ENCODE measurements at regions not wholly inside any gene's neighbourhood (a gene's known extent, or its start where the extent isn't known, plus 50 kb on each side); places are given as distances from the start of the nearest gene placed in this dataset.

DNA sequence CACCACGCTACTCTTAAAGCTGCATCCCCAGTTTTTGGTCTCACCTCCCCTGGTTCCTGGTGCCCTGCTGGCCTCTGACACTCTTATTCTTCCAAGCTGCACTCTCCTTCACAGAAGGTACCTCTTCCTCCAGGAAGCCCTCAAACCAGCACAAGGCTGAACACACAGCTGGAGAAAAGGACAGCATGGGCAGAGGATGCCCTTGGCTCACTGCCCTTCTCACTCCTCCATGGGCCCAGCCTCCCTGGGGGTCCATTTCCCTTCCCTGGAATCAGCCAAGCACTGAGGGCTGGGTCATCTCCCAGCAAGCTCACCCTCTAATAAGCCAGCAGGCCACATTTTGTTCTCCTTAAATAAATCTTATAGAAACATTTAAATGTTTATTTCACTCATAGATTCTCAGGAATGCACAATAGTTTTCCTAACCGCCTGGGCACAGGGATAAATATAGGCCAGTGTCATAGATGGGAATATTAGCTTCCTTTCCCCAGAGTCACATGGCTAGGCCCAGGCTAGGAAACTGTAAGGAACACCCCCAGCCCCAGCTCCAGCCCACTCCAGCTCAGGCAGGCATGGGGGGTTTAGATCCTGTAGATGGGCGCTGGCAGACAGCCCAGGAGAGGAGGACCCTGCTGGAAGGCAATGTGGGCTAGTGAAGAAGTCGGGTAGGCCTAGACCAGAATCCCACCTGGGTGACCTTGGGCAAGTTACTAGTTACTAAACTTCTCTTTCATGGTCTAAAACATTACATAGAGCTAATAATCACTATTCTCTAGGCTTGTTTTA is 51.5 kb downstream of the IRAG1 start:
- TF ChIP-seq, protein P1, sequence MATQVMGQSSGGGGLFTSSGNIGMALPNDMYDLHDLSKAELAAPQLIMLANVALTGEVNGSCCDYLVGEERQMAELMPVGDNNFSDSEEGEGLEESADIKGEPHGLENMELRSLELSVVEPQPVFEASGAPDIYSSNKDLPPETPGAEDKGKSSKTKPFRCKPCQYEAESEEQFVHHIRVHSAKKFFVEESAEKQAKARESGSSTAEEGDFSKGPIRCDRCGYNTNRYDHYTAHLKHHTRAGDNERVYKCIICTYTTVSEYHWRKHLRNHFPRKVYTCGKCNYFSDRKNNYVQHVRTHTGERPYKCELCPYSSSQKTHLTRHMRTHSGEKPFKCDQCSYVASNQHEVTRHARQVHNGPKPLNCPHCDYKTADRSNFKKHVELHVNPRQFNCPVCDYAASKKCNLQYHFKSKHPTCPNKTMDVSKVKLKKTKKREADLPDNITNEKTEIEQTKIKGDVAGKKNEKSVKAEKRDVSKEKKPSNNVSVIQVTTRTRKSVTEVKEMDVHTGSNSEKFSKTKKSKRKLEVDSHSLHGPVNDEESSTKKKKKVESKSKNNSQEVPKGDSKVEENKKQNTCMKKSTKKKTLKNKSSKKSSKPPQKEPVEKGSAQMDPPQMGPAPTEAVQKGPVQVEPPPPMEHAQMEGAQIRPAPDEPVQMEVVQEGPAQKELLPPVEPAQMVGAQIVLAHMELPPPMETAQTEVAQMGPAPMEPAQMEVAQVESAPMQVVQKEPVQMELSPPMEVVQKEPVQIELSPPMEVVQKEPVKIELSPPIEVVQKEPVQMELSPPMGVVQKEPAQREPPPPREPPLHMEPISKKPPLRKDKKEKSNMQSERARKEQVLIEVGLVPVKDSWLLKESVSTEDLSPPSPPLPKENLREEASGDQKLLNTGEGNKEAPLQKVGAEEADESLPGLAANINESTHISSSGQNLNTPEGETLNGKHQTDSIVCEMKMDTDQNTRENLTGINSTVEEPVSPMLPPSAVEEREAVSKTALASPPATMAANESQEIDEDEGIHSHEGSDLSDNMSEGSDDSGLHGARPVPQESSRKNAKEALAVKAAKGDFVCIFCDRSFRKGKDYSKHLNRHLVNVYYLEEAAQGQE (IDR thresholded peaks at IDR 0.05; ENCODE audit: insufficient read depth in 1 of 2, low read depth in 2 of 2, low read length in 2 of 2), result no peak
- TF ChIP-seq FOXP2 (optimal IDR thresholded peaks at IDR 0.05; ENCODE audit: borderline replicate concordance, extremely low read depth, extremely low read length, insufficient read depth) (no peak), TAF1 (IDR thresholded peaks at IDR 0.05; ENCODE audit: borderline replicate concordance, insufficient read depth, low read length) (no peak), SIN3A (IDR thresholded peaks at IDR 0.05; ENCODE audit: borderline replicate concordance, insufficient read depth, low read length) (no peak), POLR2AphosphoS5 (IDR thresholded peaks at IDR 0.05; ENCODE audit: low read depth, low read length) (no peak)

DNA sequence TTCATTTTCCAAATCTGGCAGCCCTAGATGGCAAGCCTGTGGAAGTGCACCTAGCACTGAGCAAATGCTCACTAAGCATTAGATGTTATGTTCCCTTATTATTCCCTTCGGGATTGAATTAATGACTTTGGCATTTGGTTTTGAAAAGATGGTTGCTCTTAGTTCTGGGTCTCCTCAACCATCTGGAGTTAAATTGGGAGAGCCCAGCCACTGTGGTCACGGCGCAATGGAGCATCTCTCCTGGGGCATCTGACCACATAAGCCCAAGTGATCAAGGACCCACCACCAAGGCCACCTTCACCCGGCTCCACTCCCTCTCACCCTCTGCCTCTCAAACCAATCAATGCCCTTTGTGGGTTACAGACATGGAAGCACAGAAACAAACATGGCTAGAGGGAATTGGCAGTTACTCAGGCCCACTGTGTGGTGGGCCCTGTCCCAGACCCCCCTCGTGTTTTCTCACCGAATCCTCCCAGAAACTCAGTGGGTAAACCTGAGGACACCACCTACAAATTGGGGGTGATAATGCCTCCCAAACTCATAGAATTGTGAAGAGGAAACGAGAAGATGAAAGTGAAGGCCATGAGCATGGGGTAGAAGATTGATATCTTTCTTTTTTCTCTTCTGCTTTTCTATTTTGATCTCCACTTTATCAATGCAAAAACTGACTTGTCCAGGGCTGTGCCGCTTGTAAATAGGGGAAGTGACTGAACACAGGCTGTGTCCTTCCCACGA is 52.2 kb downstream of the IRAG1 start:
- TF ChIP-seq, protein P1 (IDR thresholded peaks at IDR 0.05; ENCODE audit: insufficient read depth in 1 of 2, low read depth in 2 of 2, low read length in 2 of 2), result no peak
- no peak for TF ChIP-seq SIN3A (IDR thresholded peaks at IDR 0.05; ENCODE audit: borderline replicate concordance, insufficient read depth, low read length)
- TF ChIP-seq FOXP2 (optimal IDR thresholded peaks at IDR 0.05; ENCODE audit: borderline replicate concordance, extremely low read depth, extremely low read length, insufficient read depth), result no peak
- TF ChIP-seq TAF1 (IDR thresholded peaks at IDR 0.05; ENCODE audit: borderline replicate concordance, insufficient read depth, low read length), result no peak
- TF ChIP-seq POLR2AphosphoS5 (IDR thresholded peaks at IDR 0.05; ENCODE audit: low read depth, low read length), result no peak

GRCh38 chr11:10640308-10640707 is 53.2 kb downstream of the IRAG1 start:
- TF ChIP-seq TAF1 (IDR thresholded peaks at IDR 0.05; ENCODE audit: borderline replicate concordance, insufficient read depth, low read length), result no peak

DNA sequence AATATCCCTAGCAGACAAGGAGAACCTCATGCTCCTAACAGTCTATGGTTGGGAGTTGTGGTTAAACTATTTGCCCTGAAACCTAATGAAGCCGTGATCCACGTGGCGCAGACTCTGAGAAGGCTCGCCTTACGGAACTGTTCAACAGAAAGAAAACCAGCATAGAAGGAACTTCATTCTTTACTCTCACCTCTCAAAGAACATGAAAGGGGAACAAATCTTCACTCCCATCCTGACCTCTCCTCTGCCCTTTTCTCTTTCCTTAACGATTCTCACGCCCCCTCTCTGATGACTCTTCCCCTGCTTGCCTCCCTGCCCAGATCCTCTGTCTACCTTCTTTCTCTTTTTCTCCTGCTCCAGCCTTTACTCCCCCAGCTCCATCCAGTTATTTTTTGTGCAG is 54.2 kb downstream of the IRAG1 start:
- TF ChIP-seq FOXP2 (optimal IDR thresholded peaks at IDR 0.05; ENCODE audit: borderline replicate concordance, extremely low read depth, extremely low read length, insufficient read depth), result no peak
- TF ChIP-seq POLR2AphosphoS5 (IDR thresholded peaks at IDR 0.05; ENCODE audit: low read depth, low read length), result no peak
- no peak for TF ChIP-seq TAF1 (IDR thresholded peaks at IDR 0.05; ENCODE audit: borderline replicate concordance, insufficient read depth, low read length)
- TF ChIP-seq, protein P1 (IDR thresholded peaks at IDR 0.05; ENCODE audit: insufficient read depth in 1 of 2, low read depth in 2 of 2, low read length in 2 of 2), result no peak
- no peak for TF ChIP-seq SIN3A (IDR thresholded peaks at IDR 0.05; ENCODE audit: borderline replicate concordance, insufficient read depth, low read length)

DNA sequence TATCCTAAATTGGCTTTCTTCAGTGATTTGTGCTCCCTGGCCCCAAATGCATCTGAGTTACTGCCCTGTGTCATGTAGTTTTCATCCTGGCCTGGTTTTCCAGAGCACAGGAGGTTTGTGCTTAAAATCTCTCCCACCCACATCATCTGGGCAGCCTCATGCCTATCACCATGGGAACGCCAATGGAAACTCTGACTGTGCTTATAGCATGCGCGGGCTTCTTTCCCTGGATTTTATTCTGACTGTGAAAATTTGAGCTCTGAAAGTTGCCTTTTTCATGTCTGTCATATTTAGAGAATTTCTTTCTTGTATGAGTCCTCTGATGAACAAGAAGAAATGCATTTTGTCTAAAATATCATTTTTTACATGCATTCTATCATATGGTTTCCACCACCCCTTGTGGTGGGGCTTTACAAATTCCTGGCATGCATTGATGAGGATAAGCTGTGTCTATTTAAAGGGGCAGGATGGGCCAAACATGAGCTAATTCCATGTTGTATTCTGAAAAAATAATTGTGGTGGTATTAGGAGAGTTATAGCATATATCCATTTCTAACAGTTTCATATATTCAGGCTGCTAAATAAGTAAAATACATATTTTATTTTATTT is 55.1 kb downstream of the IRAG1 start:
- no peak for TF ChIP-seq POLR2AphosphoS5 (IDR thresholded peaks at IDR 0.05; ENCODE audit: low read depth, low read length)
- no peak for TF ChIP-seq SIN3A (IDR thresholded peaks at IDR 0.05; ENCODE audit: borderline replicate concordance, insufficient read depth, low read length)
- TF ChIP-seq, protein P1 (IDR thresholded peaks at IDR 0.05; ENCODE audit: insufficient read depth in 1 of 2, low read depth in 2 of 2, low read length in 2 of 2), result no peak
- TF ChIP-seq TAF1 (IDR thresholded peaks at IDR 0.05; ENCODE audit: borderline replicate concordance, insufficient read depth, low read length), result no peak
- no peak for TF ChIP-seq FOXP2 (optimal IDR thresholded peaks at IDR 0.05; ENCODE audit: borderline replicate concordance, extremely low read depth, extremely low read length, insufficient read depth)

Measured in PFSK-1 (cell line).